GM19023 (cell line): ENCODE measurements at regions not wholly inside any gene's neighbourhood (a gene's known extent, or its start where the extent isn't known, plus 50 kb on each side); places are given as distances from the start of the nearest gene placed in this dataset.

Experiments
- ATAC-seq: cut with Tn5 transposase; IDR thresholded peaks from one replicate; pipeline ENCODE4 v1.9.1; 2021; ENCODE audit warnings: mild to moderate bottlenecking, moderate library complexity; ENCODE audit not compliant: unreplicated experiment

DNA sequence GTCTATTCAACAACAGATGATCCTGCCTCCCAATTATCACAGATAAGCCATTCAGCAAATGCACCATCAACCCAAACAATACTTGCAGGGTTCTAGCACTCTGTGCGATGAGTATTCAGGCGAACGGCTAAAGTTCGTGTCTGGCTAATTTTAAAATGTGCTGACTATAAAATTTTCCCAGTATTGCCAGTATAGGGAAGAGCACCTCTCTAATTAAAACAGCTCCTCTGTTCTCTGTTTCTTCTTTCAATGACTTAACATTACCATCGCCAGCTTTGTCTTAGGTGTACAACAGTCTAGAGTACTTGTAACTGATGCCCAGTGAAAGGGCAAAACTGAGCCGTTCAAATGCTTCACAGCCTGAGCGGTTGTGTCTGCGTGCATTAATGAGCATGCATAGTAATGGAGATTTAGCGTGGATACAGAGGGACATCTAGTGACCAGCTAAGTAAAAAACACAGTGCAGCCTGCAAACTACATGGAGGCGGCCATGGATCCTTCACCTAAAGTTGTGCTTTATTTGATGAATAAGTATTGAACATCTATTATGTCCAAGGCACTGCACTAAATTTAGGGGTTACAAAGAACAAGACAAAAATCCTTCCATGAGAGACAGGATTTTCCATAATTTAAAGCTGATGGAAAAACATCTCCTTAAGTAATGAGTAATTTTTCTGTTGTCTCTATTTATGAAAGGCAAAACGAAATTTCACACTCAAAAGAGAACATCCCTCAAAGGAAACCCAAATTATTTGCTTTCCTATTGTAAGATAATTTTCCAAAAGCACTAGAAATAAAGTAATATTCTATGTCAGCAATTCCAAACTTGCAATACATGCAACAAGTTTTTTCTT is 120.0 kb downstream of the SETD4 start:
- ATAC-seq = no peak

DNA sequence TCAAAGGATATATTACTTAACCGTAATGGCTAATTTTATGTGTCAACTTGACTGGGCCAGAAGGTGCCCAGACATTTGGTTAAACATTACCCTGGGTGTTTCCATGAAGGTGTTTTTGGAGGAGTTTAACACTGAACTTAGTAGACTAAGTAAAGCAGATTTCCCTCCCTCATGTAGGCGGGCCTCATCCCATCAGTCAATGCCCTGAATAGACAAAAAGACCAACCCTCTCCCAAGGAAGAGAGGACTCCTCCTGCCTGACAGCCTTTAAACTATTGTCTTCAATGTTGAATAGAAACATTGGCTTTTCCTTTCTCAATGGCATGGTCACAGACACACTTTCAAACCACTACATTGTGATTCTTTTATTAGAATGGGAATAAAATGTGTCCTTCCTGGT is 121.9 kb downstream of the SETD4 start:
- no peak for ATAC-seq

- ATAC-seq = no peak
Observed at GRCh38 chr21:35933466-35933865, 126.9 kb downstream of the SETD4 start.

- no peak for ATAC-seq
Observed at GRCh38 chr21:35932232-35932911, 128.0 kb downstream of the SETD4 start.

DNA sequence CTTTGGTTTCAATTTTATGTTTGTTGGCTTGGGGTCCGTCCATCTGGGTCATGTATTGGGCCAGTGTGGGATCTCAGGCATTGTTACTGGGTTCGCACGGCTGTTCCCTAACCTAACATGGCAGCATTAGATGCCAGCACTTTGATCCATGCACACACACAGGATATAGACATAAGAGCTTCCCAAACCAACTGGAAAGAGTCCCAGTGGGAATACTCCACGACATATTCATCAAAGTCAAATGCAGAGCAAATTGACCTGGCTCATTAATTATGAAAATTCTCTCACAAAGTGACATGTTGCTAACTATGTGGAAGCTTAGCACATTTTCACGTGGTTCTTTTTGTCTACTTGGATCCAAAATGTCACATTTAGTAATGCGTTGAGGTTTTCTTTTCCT is 130.4 kb downstream of the SETD4 start:
- no peak for ATAC-seq

DNA sequence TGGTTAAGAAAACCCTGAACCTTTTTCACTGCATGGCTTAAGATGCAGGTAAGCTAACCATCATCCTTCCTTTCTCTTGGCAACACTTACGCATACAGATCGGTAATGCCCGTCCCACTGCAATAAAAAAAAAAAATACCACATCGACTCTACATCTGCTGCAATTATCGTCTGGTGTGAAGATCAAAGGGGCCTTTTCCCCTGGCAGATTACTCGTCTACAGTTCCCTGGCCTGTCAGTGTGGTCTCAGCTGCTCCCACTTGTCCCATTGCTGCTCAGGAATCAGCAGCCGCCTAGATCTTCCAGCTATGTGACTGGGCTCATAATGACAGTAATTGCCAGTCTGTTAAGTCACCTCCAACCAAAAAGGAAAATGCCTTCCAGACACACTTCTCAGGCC is 133.1 kb downstream of the SETD4 start:
- ATAC-seq = no peak

DNA sequence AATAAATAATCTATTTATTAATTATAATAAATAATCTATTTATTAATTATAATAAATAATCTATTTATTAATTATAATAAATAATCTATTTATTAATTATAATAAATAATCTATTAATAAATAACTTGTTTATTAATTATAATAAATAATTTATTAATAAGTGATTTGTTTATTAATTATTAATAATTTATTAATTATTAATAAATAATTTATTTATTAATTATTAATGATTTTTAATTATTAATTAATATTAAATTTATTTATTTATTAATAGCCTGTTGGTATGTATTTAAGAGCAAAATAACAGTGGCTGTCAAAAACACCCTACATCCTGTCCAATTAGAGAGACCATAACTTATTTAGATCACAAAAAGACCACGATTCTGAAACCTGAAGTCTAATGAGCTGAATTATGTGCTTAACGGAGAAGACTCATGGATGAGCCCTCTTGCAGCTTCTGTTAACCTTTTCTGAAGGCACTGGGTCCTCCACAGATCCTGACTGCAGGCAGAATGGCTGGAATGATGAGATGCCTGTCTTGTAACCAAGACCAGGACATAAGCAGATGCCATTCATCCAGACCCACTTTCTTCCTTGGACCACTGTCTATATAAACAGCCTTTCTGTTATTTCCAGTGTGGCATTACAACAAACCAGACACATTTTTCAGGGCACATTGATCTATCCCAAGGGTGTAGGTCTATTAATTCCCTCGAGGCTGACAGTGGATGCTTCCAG is 134.2 kb downstream of the SETD4 start:
- ATAC-seq = no peak

GRCh38 chr21:35925497-35925896 is 134.8 kb downstream of the SETD4 start:
- no peak for ATAC-seq

DNA sequence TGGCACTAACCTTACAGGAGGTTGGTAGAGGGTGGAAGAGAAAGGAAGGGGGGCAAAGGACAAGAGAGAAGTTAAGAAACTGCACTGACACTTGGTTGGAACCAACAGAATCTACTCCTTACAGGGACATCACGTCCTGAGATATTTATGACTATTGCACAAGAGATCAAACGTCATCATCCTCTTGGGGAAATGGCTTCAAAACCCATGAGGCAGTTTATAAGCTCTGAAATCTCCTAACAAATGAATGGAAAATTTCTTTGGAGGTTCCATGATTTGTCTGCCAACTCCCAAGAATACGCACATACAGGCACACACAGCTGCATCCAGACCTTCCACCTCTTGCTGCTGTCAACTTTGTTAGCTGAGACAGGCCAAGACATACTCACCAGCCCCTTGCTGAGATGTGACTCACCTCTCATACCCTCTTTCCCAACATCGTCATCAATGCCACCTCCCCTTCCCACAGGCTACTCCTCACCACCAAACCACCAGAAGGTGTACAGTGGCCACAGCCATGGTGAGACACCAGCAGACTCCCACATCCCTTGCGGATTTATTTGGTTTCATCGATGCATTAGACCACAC is 135.5 kb downstream of the SETD4 start:
- no peak for ATAC-seq

- ATAC-seq = no peak
Observed at GRCh38 chr21:35923971-35924370, 136.4 kb downstream of the SETD4 start.

GRCh38 chr21:35922618-35923017 is 137.7 kb downstream of the SETD4 start:
- no peak for ATAC-seq

- no peak for ATAC-seq
Observed at GRCh38 chr21:35921471-35921870, 138.9 kb downstream of the SETD4 start.

- ATAC-seq = no peak
Observed at GRCh38 chr21:35920436-35920835, 139.9 kb downstream of the SETD4 start.

DNA sequence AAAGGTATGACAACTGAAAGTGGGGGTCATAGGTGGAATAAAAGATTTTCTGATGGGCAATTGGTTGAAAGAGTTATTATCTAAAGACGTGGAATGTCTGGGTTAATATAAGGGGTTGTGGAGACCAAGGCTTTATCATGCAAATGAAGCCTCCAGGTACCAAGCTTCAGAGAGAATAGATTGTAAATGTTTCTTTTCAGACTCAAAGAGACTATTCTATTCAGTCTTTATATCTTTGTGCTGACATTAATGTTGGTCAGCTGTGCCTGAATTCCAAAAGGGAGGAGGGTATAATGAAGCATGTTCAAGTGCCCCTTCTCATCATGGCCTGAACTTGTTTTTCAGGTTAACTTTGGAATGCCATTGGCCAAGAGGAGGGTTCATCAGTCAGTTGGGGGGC is 145.3 kb downstream of the SETD4 start:
- no peak for ATAC-seq

DNA sequence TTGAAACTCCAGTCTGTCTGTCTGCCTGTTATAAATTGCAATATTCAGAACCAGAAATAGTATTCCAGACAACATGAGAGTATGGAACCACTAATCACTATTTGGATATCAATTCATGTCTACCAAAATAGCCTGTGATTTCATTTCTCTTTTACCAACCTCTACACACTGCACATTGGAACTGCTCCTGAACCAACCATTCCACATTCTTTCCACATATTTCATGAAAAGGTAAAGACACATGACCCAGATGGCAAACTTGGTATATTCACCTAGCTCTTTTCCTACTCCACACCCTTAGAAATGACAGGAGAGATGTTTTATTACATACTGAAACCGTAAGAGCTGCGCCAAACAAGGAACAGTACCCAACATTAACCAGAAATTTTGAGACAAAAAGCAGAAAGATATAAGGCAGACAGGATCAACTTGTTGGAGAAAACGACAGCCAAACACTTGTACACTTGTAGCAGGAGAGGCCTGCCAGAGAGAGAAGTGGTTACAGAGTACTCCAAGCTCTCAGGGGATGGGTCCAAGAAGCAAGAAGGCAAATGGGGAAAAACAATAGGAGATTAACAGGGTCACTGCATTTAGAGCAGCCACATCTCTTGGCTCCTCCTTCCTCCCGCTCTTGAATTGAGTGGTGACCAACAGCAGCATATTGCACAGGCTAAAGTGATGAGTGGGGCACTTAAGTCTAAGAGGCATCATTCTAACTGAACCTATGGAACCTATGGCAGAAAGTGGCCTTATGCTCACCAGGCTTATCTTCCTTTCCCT is 148.7 kb downstream of the SETD4 start:
- no peak for ATAC-seq

GRCh38 chr21:35909456-35910223 is 150.7 kb downstream of the SETD4 start:
- ATAC-seq = no peak

DNA sequence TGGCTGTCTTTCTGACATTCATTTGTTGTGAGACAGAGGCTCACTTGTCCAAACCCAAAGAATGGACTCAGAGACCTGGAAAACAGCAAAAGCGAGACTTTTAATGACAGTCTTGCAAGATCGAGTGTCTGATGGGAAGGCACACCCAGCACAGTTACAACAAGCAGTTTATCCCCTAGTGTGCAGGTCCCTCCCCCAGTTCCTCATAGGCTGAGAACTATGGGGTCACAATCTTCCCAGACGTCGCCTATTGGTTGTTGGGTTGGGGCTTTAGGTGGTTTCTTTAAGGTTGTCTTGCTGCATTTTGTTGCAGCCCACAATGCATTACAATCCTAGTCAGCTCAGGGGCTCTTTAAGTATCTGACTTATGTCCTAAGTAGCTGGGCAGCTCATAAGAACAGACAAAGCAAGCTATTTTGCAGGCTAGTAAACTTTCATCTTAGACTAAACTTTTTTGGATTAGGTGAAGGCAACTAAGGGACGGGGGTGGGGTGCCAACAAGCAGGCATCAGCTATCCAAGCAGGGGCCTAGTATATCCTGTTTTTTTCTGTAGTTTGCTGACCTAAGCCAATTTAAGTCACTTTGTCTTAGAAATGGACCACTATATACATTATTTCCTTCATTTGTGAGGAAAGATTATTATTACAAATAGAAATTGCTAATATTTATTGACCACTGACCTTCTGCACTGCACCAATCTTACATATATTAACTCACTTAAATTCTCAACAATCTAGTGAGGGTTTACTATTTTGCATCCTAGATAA is 151.8 kb downstream of the SETD4 start:
- ATAC-seq = no peak

- ATAC-seq = no peak
Observed at GRCh38 chr21:35906586-35906985, 153.7 kb downstream of the SETD4 start.

DNA sequence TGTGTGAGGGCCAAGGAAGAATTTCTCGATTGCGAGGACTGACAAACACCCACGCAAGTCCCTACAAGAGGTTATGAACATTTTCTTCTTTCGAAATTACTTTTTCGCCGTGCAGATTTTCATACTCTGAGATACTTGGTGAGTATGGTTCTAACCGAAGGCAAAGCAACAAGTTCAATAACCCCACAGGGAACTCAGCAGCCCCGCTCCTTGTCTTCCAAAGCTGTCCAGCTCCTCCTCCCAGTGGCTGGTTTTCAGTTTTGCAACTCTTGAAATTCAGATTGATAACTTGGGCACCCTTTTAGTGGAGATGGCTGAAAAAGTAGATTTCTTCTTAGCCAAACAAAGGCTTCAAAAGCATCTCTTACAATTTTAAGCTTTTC is 154.4 kb downstream of the SETD4 start:
- no peak for ATAC-seq
